GM23338 (cell line): ENCODE measurements at regions not wholly inside any gene's neighbourhood (a gene's known extent, or its start where the extent isn't known, plus 50 kb on each side); places are given as distances from the start of the nearest gene placed in this dataset.

Experiments used
- CREB1 ChIP-seq: fragments of 250-450 bp; sonication (Bioruptor Pico); IDR thresholded peaks from 2 replicates; pipeline ENCODE4 v1.5.0; 2020; ENCODE audit warnings: low read depth, mild to moderate bottlenecking, moderate library complexity
- EZH2 ChIP-seq: fragments of 200-600 bp; sonication (generic); IDR thresholded peaks from one replicate; pipeline ENCODE4 v1.8.0; 2017; ENCODE audit warnings: antibody characterized with exemption, mild to moderate bottlenecking, low read depth; ENCODE audit not compliant: unreplicated experiment
- EZH2phosphoT487 ChIP-seq: fragments of 200-600 bp; sonication (generic); IDR thresholded peaks from one replicate; pipeline ENCODE4 v1.8.1; 2018; ENCODE audit warnings: antibody characterized with exemption; ENCODE audit not compliant: unreplicated experiment
- JUNB ChIP-seq: IDR thresholded peaks from one replicate; pipeline ENCODE4 v1.6.1; 2016; ENCODE audit warnings: antibody characterized with exemption; ENCODE audit not compliant: unreplicated experiment
- NANOG ChIP-seq: IDR thresholded peaks from 2 replicates; pipeline ENCODE4 v1.6.1; 2016; ENCODE audit warnings: antibody characterized with exemption, borderline replicate concordance
- STAT1 ChIP-seq: IDR thresholded peaks from one replicate; pipeline ENCODE4 v1.6.1; 2016; ENCODE audit warnings: antibody characterized with exemption; ENCODE audit not compliant: unreplicated experiment
- TF ChIP-seq, protein P1 (sequence below), 2 experiments: fragments of 200-600 bp in 1 of 2; sonication (generic) in 1 of 2; conservative IDR thresholded peaks; 2 replicates each; pipeline versions ENCODE4 v1.5.1 to v1.6.1; 2016 to 2017; ENCODE audit warnings: antibody characterized with exemption in 2 of 2, low read depth in 2 of 2, mild to moderate bottlenecking in 2 of 2, moderate library complexity in 1 of 2

DNA sequence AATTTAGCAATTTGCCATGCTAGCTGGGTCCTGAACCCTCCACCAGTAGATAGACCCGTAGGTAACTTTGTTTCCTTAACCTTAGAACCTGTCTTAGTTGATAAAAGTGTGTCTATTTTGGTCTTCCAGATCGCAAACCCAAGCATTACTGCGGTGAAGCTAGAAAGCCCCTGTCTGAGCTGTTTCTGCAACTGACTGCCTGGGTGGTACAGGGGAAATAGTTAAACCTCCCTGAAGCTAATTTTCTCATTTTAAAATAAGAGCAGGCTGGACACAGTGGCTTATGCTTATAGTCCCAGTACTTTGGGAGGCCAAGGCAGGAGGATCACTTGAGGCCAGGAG lies 67.9 kb upstream of the EPCAM start:
- TF ChIP-seq, protein P1, sequence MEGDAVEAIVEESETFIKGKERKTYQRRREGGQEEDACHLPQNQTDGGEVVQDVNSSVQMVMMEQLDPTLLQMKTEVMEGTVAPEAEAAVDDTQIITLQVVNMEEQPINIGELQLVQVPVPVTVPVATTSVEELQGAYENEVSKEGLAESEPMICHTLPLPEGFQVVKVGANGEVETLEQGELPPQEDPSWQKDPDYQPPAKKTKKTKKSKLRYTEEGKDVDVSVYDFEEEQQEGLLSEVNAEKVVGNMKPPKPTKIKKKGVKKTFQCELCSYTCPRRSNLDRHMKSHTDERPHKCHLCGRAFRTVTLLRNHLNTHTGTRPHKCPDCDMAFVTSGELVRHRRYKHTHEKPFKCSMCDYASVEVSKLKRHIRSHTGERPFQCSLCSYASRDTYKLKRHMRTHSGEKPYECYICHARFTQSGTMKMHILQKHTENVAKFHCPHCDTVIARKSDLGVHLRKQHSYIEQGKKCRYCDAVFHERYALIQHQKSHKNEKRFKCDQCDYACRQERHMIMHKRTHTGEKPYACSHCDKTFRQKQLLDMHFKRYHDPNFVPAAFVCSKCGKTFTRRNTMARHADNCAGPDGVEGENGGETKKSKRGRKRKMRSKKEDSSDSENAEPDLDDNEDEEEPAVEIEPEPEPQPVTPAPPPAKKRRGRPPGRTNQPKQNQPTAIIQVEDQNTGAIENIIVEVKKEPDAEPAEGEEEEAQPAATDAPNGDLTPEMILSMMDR (conservative IDR thresholded peaks at IDR 0.05; ENCODE audit: low read depth in 2 of 2), result no peak
- no peak for TF ChIP-seq CREB1 (CRISPR knock-in tag)
- no peak for TF ChIP-seq EZH2phosphoT487
- TF ChIP-seq JUNB, result no peak
- TF ChIP-seq EZH2, result no peak
- no peak for TF ChIP-seq STAT1
- no peak for TF ChIP-seq NANOG
